ENCODE measurements at regions not wholly inside any gene's neighbourhood (a gene's known extent, or its start where the extent isn't known, plus 50 kb on each side); places are given as distances from the start of the nearest gene placed in this dataset.
"Not testable (repeated sequence)": the region's sequence is repeated elsewhere in the genome, so short reads cannot be mapped to it uniquely, and the experiment has no call there.

DNA sequence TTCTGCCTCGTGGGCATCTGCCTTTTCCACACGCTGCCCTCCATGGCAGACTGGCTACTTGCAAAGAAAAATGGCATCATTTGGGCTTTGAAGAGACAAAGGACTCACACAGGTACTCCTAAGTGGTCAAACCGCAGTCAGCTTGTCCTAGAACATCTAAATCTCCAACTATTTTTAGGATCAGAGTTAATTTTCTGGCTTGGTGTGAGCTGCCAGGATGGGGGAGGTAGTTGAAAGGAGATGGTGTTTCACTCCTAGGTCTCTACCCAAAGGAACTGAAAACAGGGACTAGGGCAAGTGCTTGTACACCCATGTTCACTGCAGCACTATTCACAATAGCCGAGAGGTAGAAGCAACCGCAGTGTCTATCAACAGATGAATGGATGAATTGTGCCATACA is 107.9 kb upstream of the ATL2 start:
- Histone ChIP-seq H3K4me2 (ENCODE audit: low read length) (no peak overlapping the region), H3K4me3 (ENCODE audit: low read length) (no peak overlapping the region), H3K4me1 (ENCODE audit: control insufficient read depth, low read length) (no peaks in the 10 kb centered on the region), H3K27ac (ENCODE audit: low read depth, low read length) (no peak overlapping the region), H3K36me3 (ENCODE audit: control insufficient read depth, low read length) (no peaks in the 10 kb centered on the region), H3K27me3 (ENCODE audit: control insufficient read depth, low read length) (no peaks in the 10 kb centered on the region), H3K9me2 (replicated peaks; ENCODE audit: control insufficient read depth, low read length) (no peaks in the 10 kb centered on the region), H3K79me2 (ENCODE audit: control insufficient read depth, low read length) (no peaks in the 10 kb centered on the region), H3F3A (ENCODE audit: control insufficient read depth, insufficient read depth) (0 out of 2 replicates have a peak, but pooled peaks cover 2% of the 10 kb centered on the region), H3K9me3 (ENCODE audit: control insufficient read depth, insufficient read depth, low read length) (peaks cover 10% of the 10 kb centered on the region), H4K20me1 (ENCODE audit: control insufficient read depth, insufficient read depth, low read depth, low read length) (no peaks in the 10 kb centered on the region)
- no peak for TF ChIP-seq EZH2phosphoT487 (IDR thresholded peaks at IDR 0.05; ENCODE audit: borderline replicate concordance, low read length)
- TF ChIP-seq, protein P1, sequence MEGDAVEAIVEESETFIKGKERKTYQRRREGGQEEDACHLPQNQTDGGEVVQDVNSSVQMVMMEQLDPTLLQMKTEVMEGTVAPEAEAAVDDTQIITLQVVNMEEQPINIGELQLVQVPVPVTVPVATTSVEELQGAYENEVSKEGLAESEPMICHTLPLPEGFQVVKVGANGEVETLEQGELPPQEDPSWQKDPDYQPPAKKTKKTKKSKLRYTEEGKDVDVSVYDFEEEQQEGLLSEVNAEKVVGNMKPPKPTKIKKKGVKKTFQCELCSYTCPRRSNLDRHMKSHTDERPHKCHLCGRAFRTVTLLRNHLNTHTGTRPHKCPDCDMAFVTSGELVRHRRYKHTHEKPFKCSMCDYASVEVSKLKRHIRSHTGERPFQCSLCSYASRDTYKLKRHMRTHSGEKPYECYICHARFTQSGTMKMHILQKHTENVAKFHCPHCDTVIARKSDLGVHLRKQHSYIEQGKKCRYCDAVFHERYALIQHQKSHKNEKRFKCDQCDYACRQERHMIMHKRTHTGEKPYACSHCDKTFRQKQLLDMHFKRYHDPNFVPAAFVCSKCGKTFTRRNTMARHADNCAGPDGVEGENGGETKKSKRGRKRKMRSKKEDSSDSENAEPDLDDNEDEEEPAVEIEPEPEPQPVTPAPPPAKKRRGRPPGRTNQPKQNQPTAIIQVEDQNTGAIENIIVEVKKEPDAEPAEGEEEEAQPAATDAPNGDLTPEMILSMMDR (IDR thresholded peaks at IDR 0.05; ENCODE audit: low read depth, low read length, poor library complexity, severe bottlenecking), result no peak

DNA sequence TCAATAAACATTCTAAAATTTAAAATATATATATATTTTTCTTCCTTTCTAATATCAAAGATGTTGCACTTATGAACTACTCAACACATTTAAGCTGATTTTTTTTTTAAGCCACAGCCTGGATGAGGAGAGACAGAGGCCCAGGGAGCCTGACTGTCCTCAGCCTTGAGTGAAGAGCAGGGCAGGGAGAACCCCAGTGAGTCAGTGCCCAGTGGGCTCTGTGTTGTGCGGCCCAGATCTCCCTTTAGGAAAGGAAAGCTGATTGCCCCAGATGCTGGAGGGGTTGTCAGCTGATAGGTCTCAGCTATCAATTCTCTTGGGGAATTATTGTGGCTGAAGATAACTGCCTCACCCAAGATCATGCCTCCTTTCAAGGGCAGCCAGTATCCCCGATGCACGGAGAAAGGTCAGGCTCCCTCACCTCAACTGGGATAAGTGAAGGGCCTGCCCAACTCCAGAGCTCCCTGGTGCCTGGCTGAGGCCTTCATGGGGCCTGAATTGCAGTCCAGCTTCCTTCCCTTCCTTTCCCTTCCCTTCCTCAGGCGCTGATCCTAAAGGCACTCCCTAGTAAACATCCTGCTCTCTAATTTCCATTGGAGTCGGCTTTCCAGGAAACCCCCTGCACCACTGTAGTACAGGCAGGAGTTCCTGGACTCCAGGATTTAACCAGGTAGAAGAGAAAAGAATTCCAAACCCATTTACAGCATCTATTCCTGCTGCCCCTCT is 106.9 kb upstream of the ATL2 start:
- H3K4me2 ChIP-seq (ENCODE audit: low read length), result no peak overlapping the region
- H3K4me3 ChIP-seq (ENCODE audit: low read length), result no peak overlapping the region
- TF ChIP-seq EZH2phosphoT487 (IDR thresholded peaks at IDR 0.05; ENCODE audit: borderline replicate concordance, low read length), result no peak
- TF ChIP-seq, protein P1 (IDR thresholded peaks at IDR 0.05; ENCODE audit: low read depth, low read length, poor library complexity, severe bottlenecking), result no peak
- no peaks in the 10 kb centered on the region for H3K36me3 ChIP-seq (ENCODE audit: control insufficient read depth, low read length)
- no peaks in the 10 kb centered on the region for H3K27me3 ChIP-seq (ENCODE audit: control insufficient read depth, low read length)
- H4K20me1 ChIP-seq (ENCODE audit: control insufficient read depth, insufficient read depth, low read depth, low read length), result no peaks in the 10 kb centered on the region
- peaks cover 12% of the 10 kb centered on the region for H3K9me3 ChIP-seq (ENCODE audit: control insufficient read depth, insufficient read depth, low read length)
- no peaks in the 10 kb centered on the region for H3K9me2 ChIP-seq (replicated peaks; ENCODE audit: control insufficient read depth, low read length)
- H3K27ac ChIP-seq (ENCODE audit: low read depth, low read length), result no peak overlapping the region
- H3K4me1 ChIP-seq (ENCODE audit: control insufficient read depth, low read length), result no peaks in the 10 kb centered on the region
- no peaks in the 10 kb centered on the region for H3K79me2 ChIP-seq (ENCODE audit: control insufficient read depth, low read length)
- H3F3A ChIP-seq (ENCODE audit: control insufficient read depth, insufficient read depth), result 0 out of 2 replicates have a peak, but pooled peaks cover 2% of the 10 kb centered on the region

DNA sequence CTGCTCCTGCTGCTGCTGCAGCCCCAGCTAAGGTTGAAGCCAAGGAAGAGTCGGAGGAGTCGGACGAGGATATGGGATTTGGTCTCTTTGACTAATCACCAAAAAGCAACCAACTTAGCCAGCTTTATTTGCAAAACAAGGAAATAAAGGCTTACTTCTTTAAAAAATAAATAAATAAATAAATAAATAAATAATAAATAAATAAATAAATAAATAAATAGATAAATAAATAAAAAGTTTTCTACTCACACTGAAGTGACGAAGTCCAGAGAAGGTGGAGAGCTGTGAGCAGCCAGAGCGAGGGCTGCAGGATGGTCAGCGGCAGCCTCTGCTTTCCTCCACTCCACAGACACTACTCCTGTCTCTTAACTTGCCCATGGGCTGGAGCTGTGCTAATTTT is 105.6 kb upstream of the ATL2 start:
- H3K27ac ChIP-seq (ENCODE audit: low read depth, low read length); H3K79me2 ChIP-seq (ENCODE audit: control insufficient read depth, low read length); H3K4me2 ChIP-seq (ENCODE audit: low read length); H3F3A ChIP-seq (ENCODE audit: control insufficient read depth, insufficient read depth); H3K27me3 ChIP-seq (ENCODE audit: control insufficient read depth, low read length); H3K36me3 ChIP-seq (ENCODE audit: control insufficient read depth, low read length); H3K4me3 ChIP-seq (ENCODE audit: low read length); H3K9me2 ChIP-seq (replicated peaks; ENCODE audit: control insufficient read depth, low read length); H3K4me1 ChIP-seq (ENCODE audit: control insufficient read depth, low read length); H4K20me1 ChIP-seq (ENCODE audit: control insufficient read depth, insufficient read depth, low read depth, low read length): not testable (repeated sequence)
- H3K9me3 ChIP-seq (ENCODE audit: control insufficient read depth, insufficient read depth, low read length), result peaks cover 12% of the 10 kb centered on the region

DNA sequence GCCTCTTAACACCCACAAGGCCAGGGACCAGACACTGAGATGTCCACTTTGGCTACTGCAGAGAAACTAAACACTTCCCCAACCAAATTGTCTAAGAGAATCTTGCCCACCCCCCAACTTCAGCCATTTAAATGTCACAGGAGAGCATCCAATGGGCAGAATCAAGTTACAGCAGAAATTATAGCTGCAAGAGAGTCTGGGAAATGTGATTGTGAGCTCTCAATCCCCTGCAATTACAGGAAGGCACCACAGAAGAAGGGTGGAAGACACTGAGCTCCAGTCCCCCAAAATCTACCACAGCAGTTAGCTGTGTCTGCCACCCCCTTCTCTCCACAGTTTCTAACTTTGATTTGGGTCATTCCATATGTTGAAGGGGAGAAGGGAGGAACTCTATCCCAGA is 103.5 kb upstream of the ATL2 start:
- Histone ChIP-seq H3K9me3 (ENCODE audit: control insufficient read depth, insufficient read depth, low read length) (peaks cover 12% of the 10 kb centered on the region), H3K4me3 (ENCODE audit: low read length) (no peak overlapping the region), H3K79me2 (ENCODE audit: control insufficient read depth, low read length) (no peaks in the 10 kb centered on the region), H3K4me1 (ENCODE audit: control insufficient read depth, low read length) (no peaks in the 10 kb centered on the region), H3K27me3 (ENCODE audit: control insufficient read depth, low read length) (no peaks in the 10 kb centered on the region), H4K20me1 (ENCODE audit: control insufficient read depth, insufficient read depth, low read depth, low read length) (no peaks in the 10 kb centered on the region), H3F3A (ENCODE audit: control insufficient read depth, insufficient read depth) (no peaks in the 10 kb centered on the region), H3K9me2 (replicated peaks; ENCODE audit: control insufficient read depth, low read length) (no peaks in the 10 kb centered on the region), H3K4me2 (ENCODE audit: low read length) (no peak overlapping the region), H3K27ac (ENCODE audit: low read depth, low read length) (no peak overlapping the region), H3K36me3 (ENCODE audit: control insufficient read depth, low read length) (no peaks in the 10 kb centered on the region)
- TF ChIP-seq, protein P1 (IDR thresholded peaks at IDR 0.05; ENCODE audit: low read depth, low read length, poor library complexity, severe bottlenecking), result no peak
